H1 (cell line): ENCODE measurements at regions not wholly inside any gene's neighbourhood (a gene's known extent, or its start where the extent isn't known, plus 50 kb on each side); places are given as distances from the start of the nearest gene placed in this dataset.

Experiments
- SUZ12 ChIP-seq: fragments of 200-600 bp; sonication (generic); IDR thresholded peaks from 2 replicates; pipeline ENCODE4 v1.6.1; 2012; ENCODE audit warnings: mild to moderate bottlenecking, inconsistent platforms, low read length, moderate library complexity, mixed read lengths
- TAF1 ChIP-seq: IDR thresholded peaks from 2 replicates; pipeline ENCODE4 v1.6.1; 2011; ENCODE audit warnings: mild to moderate bottlenecking, low read depth, low read length

- no peak for TF ChIP-seq SUZ12
- no peak for TF ChIP-seq TAF1
Observed at GRCh38 chr2:219832904-219833303, 205.5 kb downstream of the SLC4A3 start (continued).
